Spleen (tissue), 7 donors: ENCODE measurements at regions not wholly inside any gene's neighbourhood (a gene's known extent, or its start where the extent isn't known, plus 50 kb on each side); places are given as distances from the start of the nearest gene placed in this dataset.

ENCODE experiments used
- CTCF ChIP-seq, 11 experiments: fragments of 200-600 bp in 7 of 11; fragments of 450-650 bp in 4 of 11; sonication (generic) in 4 of 11; IDR thresholded peaks in 8 of 11; conservative IDR thresholded peaks in 3 of 11; 1 replicate in 7 of 11; 2 replicates in 4 of 11; pipeline versions ENCODE4 v1.4.0 to v1.8.0; 2016 to 2021; ENCODE audit warnings: antibody characterized with exemption in 11 of 11, inconsistent platforms in 4 of 11, mild to moderate bottlenecking in 1 of 11
- POLR2AphosphoS5 ChIP-seq, 3 donors: sonication (generic); formaldehyde crosslinking; IDR thresholded peaks; one replicate each; pipeline ENCODE4 v1.5.1; 2017; ENCODE audit warnings: antibody characterized with exemption in 3 of 3
- donor health status: DM: no; HTN: no; CAD: no; lungs with moderate emphysema.
- donor health status: DM: no; HTN: no; CAD: no.
- donor health status: DM: no; HTN: no; CAD: no.

GRCh38 chr2:236693531-236693930, 123.9 kb downstream of the ACKR3 start:
- TF ChIP-seq CTCF (IDR thresholded peaks at IDR 0.05 in 8 of 11, conservative IDR thresholded peaks at IDR 0.05 in 3 of 11) = no peak
- TF ChIP-seq POLR2AphosphoS5 (IDR thresholded peaks at IDR 0.05) = no peak
